HepG2 (cell line): ENCODE measurements at regions not wholly inside any gene's neighbourhood (a gene's known extent, or its start where the extent isn't known, plus 50 kb on each side); places are given as distances from the start of the nearest gene placed in this dataset.

Source experiments
- HHEX ChIP-seq: IDR thresholded peaks from 2 replicates; pipeline ENCODE4 v1.6.1; 2016; ENCODE audit warnings: control low read depth
- ISL2 ChIP-seq: sonication (generic); formaldehyde crosslinking; IDR thresholded peaks from 2 replicates; pipeline ENCODE4 v1.5.0; 2020; ENCODE audit warnings: missing genetic modification reagents
- JDP2 ChIP-seq: sonication (generic); formaldehyde crosslinking; IDR thresholded peaks from 2 replicates; pipeline ENCODE4 v1.8.1; 2022; ENCODE audit warnings: missing genetic modification reagents, borderline replicate concordance
- MED13 ChIP-seq: sonication (generic); formaldehyde crosslinking; IDR thresholded peaks from 2 replicates; pipeline ENCODE4 v1.5.0; 2020; ENCODE audit warnings: missing genetic modification reagents
- NCOR1 ChIP-seq: fragments of 200-600 bp; sonication (generic); IDR thresholded peaks from 2 replicates; pipeline ENCODE4 v1.7.0; 2017; ENCODE audit warnings: antibody characterized with exemption, low read length, borderline replicate concordance
- PATZ1 ChIP-seq: sonication (generic); formaldehyde crosslinking; IDR thresholded peaks from 2 replicates; pipeline ENCODE4 v1.4.0; 2020; ENCODE audit warnings: missing genetic modification reagents
- RARA ChIP-seq: IDR thresholded peaks from 2 replicates; pipeline ENCODE4 v1.6.1; 2016; ENCODE audit warnings: missing genetic modification reagents, missing compliant biosample characterization
- RXRB ChIP-seq: IDR thresholded peaks from 2 replicates; pipeline ENCODE4 v1.6.1; 2016; ENCODE audit warnings: borderline replicate concordance, missing genetic modification reagents, missing compliant biosample characterization
- TF ChIP-seq, protein P1 (sequence below): sonication (generic); formaldehyde crosslinking; IDR thresholded peaks from 2 replicates; pipeline ENCODE4 v1.4.0; 2020; ENCODE audit warnings: mild to moderate bottlenecking, missing genetic modification reagents
- TF ChIP-seq, protein P2 (sequence below): sonication (generic); formaldehyde crosslinking; IDR thresholded peaks from 2 replicates; pipeline ENCODE4 v1.5.1; 2020; ENCODE audit warnings: mild to moderate bottlenecking, missing genetic modification reagents, borderline replicate concordance
- TF ChIP-seq, protein P3 (sequence below): sonication (generic); formaldehyde crosslinking; IDR thresholded peaks from 2 replicates; pipeline ENCODE4 v1.4.0; 2020; ENCODE audit warnings: mild to moderate bottlenecking, missing genetic modification reagents, borderline replicate concordance

GRCh38 chr2:172329774-172330671 lies 97.4 kb upstream of the ITGA6 start (continued):
- TF ChIP-seq PATZ1 (CRISPR knock-in tag): peak; percentile 48; the same call in 1 of the 2 replicates
- TF ChIP-seq RARA (CRISPR knock-in tag): peak; percentile 44
- TF ChIP-seq, protein P1, sequence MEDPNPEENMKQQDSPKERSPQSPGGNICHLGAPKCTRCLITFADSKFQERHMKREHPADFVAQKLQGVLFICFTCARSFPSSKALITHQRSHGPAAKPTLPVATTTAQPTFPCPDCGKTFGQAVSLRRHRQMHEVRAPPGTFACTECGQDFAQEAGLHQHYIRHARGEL (CRISPR knock-in tag): no peak
- peak; percentile 67; the same call in 1 of the 2 replicates for TF ChIP-seq HHEX (CRISPR knock-in tag)
- TF ChIP-seq MED13 (CRISPR knock-in tag): no peak
- TF ChIP-seq, protein P2, sequence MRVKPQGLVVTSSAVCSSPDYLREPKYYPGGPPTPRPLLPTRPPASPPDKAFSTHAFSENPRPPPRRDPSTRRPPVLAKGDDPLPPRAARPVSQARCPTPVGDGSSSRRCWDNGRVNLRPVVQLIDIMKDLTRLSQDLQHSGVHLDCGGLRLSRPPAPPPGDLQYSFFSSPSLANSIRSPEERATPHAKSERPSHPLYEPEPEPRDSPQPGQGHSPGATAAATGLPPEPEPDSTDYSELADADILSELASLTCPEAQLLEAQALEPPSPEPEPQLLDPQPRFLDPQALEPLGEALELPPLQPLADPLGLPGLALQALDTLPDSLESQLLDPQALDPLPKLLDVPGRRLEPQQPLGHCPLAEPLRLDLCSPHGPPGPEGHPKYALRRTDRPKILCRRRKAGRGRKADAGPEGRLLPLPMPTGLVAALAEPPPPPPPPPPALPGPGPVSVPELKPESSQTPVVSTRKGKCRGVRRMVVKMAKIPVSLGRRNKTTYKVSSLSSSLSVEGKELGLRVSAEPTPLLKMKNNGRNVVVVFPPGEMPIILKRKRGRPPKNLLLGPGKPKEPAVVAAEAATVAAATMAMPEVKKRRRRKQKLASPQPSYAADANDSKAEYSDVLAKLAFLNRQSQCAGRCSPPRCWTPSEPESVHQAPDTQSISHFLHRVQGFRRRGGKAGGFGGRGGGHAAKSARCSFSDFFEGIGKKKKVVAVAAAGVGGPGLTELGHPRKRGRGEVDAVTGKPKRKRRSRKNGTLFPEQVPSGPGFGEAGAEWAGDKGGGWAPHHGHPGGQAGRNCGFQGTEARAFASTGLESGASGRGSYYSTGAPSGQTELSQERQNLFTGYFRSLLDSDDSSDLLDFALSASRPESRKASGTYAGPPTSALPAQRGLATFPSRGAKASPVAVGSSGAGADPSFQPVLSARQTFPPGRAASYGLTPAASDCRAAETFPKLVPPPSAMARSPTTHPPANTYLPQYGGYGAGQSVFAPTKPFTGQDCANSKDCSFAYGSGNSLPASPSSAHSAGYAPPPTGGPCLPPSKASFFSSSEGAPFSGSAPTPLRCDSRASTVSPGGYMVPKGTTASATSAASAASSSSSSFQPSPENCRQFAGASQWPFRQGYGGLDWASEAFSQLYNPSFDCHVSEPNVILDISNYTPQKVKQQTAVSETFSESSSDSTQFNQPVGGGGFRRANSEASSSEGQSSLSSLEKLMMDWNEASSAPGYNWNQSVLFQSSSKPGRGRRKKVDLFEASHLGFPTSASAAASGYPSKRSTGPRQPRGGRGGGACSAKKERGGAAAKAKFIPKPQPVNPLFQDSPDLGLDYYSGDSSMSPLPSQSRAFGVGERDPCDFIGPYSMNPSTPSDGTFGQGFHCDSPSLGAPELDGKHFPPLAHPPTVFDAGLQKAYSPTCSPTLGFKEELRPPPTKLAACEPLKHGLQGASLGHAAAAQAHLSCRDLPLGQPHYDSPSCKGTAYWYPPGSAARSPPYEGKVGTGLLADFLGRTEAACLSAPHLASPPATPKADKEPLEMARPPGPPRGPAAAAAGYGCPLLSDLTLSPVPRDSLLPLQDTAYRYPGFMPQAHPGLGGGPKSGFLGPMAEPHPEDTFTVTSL (CRISPR knock-in tag): 0 out of 2 replicates have a peak, but pooled peaks have one; percentile 21
- TF ChIP-seq, protein P3, sequence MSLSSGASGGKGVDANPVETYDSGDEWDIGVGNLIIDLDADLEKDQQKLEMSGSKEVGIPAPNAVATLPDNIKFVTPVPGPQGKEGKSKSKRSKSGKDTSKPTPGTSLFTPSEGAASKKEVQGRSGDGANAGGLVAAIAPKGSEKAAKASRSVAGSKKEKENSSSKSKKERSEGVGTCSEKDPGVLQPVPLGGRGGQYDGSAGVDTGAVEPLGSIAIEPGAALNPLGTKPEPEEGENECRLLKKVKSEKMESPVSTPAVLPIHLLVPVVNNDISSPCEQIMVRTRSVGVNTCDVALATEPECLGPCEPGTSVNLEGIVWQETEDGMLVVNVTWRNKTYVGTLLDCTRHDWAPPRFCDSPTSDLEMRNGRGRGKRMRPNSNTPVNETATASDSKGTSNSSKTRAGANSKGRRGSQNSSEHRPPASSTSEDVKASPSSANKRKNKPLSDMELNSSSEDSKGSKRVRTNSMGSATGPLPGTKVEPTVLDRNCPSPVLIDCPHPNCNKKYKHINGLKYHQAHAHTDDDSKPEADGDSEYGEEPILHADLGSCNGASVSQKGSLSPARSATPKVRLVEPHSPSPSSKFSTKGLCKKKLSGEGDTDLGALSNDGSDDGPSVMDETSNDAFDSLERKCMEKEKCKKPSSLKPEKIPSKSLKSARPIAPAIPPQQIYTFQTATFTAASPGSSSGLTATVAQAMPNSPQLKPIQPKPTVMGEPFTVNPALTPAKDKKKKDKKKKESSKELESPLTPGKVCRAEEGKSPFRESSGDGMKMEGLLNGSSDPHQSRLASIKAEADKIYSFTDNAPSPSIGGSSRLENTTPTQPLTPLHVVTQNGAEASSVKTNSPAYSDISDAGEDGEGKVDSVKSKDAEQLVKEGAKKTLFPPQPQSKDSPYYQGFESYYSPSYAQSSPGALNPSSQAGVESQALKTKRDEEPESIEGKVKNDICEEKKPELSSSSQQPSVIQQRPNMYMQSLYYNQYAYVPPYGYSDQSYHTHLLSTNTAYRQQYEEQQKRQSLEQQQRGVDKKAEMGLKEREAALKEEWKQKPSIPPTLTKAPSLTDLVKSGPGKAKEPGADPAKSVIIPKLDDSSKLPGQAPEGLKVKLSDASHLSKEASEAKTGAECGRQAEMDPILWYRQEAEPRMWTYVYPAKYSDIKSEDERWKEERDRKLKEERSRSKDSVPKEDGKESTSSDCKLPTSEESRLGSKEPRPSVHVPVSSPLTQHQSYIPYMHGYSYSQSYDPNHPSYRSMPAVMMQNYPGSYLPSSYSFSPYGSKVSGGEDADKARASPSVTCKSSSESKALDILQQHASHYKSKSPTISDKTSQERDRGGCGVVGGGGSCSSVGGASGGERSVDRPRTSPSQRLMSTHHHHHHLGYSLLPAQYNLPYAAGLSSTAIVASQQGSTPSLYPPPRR (CRISPR knock-in tag): peak; percentile 71; the same call in 1 of the 2 replicates
- peak; percentile 57; the same call in 1 of the 2 replicates for TF ChIP-seq NCOR1
- peak; percentile 81 for TF ChIP-seq ISL2 (CRISPR knock-in tag)
- TF ChIP-seq JDP2 (CRISPR knock-in tag): no peak
- TF ChIP-seq RXRB: peak; percentile 54; the same call in 1 of the 2 replicates
